ENCODE measurements at regions not wholly inside any gene's neighbourhood (a gene's known extent, or its start where the extent isn't known, plus 50 kb on each side); places are given as distances from the start of the nearest gene placed in this dataset.

GRCh38 chr5:71836084-71836483 is 117.0 kb downstream of the CARTPT start:
- H3K4me1 ChIP-seq (ENCODE audit: insufficient read depth, low read length) = no peaks in the 10 kb centered on the region
- no peaks in the 10 kb centered on the region for H4K20me1 ChIP-seq (ENCODE audit: insufficient read depth, low read length)
- FAIRE-seq (no peak), DNase-seq (ENCODE audit: low spot score) (no peak), ATAC-seq (no peak)
- no peak overlapping the region for H3K9ac ChIP-seq (ENCODE audit: insufficient read depth, low read depth, low read length)
- no peak overlapping the region for H3K4me3 ChIP-seq (replicated peaks in 1 of 3; ENCODE audit: insufficient read depth in 1 of 3, low read depth in 2 of 3, low read length in 3 of 3)
- intact Hi-C loops (cut with micrococcal nuclease; ENCODE audit: unreplicated experiment) = no loop called here
- in situ Hi-C loops (cut with HindIII; ENCODE audit: extremely low pct_ligation_motif_present, low pct_unique_long_range_greater_than_20kb) = no loop called here
- TF ChIP-seq, protein P1, sequence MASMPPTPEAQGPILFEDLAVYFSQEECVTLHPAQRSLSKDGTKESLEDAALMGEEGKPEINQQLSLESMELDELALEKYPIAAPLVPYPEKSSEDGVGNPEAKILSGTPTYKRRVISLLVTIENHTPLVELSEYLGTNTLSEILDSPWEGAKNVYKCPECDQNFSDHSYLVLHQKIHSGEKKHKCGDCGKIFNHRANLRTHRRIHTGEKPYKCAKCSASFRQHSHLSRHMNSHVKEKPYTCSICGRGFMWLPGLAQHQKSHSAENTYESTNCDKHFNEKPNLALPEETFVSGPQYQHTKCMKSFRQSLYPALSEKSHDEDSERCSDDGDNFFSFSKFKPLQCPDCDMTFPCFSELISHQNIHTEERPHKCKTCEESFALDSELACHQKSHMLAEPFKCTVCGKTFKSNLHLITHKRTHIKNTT (CRISPR knock-in tag; IDR thresholded peaks at IDR 0.05) = no peak
- no peak for TF ChIP-seq SMAD3 (CRISPR knock-in tag; IDR thresholded peaks at IDR 0.05)
- TF ChIP-seq, protein P2, sequence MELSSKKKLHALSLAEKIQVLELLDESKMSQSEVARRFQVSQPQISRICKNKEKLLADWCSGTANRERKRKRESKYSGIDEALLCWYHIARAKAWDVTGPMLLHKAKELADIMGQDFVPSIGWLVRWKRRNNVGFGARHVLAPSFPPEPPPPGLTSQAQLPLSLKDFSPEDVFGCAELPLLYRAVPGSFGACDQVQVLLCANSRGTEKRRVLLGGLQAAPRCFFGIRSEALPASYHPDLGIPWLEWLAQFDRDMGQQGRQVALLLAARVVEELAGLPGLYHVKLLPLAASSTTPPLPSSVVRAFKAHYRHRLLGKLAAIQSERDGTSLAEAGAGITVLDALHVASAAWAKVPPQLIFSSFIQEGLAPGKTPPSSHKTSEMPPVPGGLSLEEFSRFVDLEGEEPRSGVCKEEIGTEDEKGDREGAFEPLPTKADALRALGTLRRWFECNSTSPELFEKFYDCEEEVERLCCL (CRISPR knock-in tag; IDR thresholded peaks at IDR 0.05; ENCODE audit: borderline replicate concordance) = no peak
- no peak for TF ChIP-seq ZNF543 (CRISPR knock-in tag; IDR thresholded peaks at IDR 0.05)
- H2AFZ ChIP-seq (ENCODE audit: low read length) = no peak overlapping the region
- H3K27ac ChIP-seq (ENCODE audit: extremely low read length, insufficient read depth, low read length) = no peak overlapping the region
- CTCF ChIA-PET (ENCODE audit: low intra/inter-chr PET ratio, low total read pairs) = no interaction called here
- POLR2A ChIA-PET = no interaction called here
- H3K79me2 ChIP-seq (ENCODE audit: insufficient read depth, low read length) = no peaks in the 10 kb centered on the region
- no peak overlapping the region for H3K4me2 ChIP-seq (ENCODE audit: low read depth, low read length)
- no peaks in the 10 kb centered on the region for H3K9me3 ChIP-seq (ENCODE audit: low read length)
- no peaks in the 10 kb centered on the region for H3K36me3 ChIP-seq (replicated peaks in 1 of 2; ENCODE audit: control insufficient read depth in 1 of 2, insufficient read depth in 2 of 2, low read length in 2 of 2)
- BruUV-seq (replicated peaks) = no TSS peak
- no peaks in the 10 kb centered on the region; a peak in 1 of 5 replicates for H3K27me3 ChIP-seq (ENCODE audit: control insufficient read depth in 1 of 2, insufficient read depth in 2 of 2, low read length in 2 of 2)

DNA sequence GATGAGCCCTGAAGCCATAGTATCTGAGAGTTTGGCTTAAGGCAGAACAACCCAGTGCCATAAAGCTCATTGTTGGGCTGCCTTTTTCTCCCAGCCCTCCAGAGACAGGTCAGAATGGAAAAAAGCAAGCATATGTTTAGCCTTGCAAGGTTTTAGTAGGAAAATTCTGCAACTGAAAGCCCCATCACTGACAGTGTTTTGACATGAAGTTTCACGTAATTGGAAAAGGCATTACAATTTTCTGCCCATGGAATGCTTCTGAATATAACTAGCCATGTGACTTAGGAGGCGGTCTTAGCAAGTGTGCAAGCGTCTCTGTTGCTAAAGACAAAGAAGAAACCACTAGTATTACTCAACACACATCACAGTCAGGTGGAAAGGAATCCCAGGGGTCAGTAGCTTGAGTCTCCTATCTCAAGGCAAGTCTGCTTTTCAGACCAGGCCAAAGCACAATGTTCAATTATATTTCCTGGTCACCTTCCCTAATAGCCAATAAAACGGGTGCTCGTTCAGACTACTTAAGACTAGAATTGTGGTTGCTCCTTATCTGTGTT is 117.6 kb downstream of the CARTPT start:
- no peak overlapping the region for H3K4me2 ChIP-seq (ENCODE audit: low read depth, low read length)
- H2AFZ ChIP-seq (ENCODE audit: low read length) = no peak overlapping the region
- intact Hi-C loops (cut with micrococcal nuclease; ENCODE audit: unreplicated experiment) (no loop called here), in situ Hi-C loops (cut with HindIII; ENCODE audit: extremely low pct_ligation_motif_present, low pct_unique_long_range_greater_than_20kb) (no loop called here)
- no peaks in the 10 kb centered on the region for H3K79me2 ChIP-seq (ENCODE audit: insufficient read depth, low read length)
- H3K9me3 ChIP-seq (ENCODE audit: low read length) = no peaks in the 10 kb centered on the region
- no peaks in the 10 kb centered on the region; a peak in 1 of 5 replicates for H3K27me3 ChIP-seq (ENCODE audit: control insufficient read depth in 1 of 2, insufficient read depth in 2 of 2, low read length in 2 of 2)
- H3K4me3 ChIP-seq (replicated peaks in 1 of 3; ENCODE audit: insufficient read depth in 1 of 3, low read depth in 2 of 3, low read length in 3 of 3) = no peak overlapping the region
- POLR2A ChIA-PET = no interaction called here
- no peaks in the 10 kb centered on the region for H4K20me1 ChIP-seq (ENCODE audit: insufficient read depth, low read length)
- WGBS (ENCODE audit: low lambda C conversion rate) = 3% methylated on average over 5 of the region's 5 CpGs
- no peak overlapping the region for H3K9ac ChIP-seq (ENCODE audit: insufficient read depth, low read depth, low read length)
- no TSS peak for BruUV-seq (replicated peaks)
- H3K27ac ChIP-seq (ENCODE audit: extremely low read length, insufficient read depth, low read length) = no peak overlapping the region
- CTCF ChIA-PET (ENCODE audit: low intra/inter-chr PET ratio, low total read pairs) = no interaction called here
- FAIRE-seq (no peak), ATAC-seq (no peak), DNase-seq (ENCODE audit: low spot score) (no peak)
- no peaks in the 10 kb centered on the region for H3K36me3 ChIP-seq (replicated peaks in 1 of 2; ENCODE audit: control insufficient read depth in 1 of 2, insufficient read depth in 2 of 2, low read length in 2 of 2)
- no peaks in the 10 kb centered on the region for H3K4me1 ChIP-seq (ENCODE audit: insufficient read depth, low read length)
- TF ChIP-seq, protein P3, sequence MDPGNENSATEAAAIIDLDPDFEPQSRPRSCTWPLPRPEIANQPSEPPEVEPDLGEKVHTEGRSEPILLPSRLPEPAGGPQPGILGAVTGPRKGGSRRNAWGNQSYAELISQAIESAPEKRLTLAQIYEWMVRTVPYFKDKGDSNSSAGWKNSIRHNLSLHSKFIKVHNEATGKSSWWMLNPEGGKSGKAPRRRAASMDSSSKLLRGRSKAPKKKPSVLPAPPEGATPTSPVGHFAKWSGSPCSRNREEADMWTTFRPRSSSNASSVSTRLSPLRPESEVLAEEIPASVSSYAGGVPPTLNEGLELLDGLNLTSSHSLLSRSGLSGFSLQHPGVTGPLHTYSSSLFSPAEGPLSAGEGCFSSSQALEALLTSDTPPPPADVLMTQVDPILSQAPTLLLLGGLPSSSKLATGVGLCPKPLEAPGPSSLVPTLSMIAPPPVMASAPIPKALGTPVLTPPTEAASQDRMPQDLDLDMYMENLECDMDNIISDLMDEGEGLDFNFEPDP (CRISPR knock-in tag; conservative IDR thresholded peaks at IDR 0.05) = no peak
- TF ChIP-seq GABPA (IDR thresholded peaks at IDR 0.05; ENCODE audit: low read depth, low read length) = no peak
- TF ChIP-seq GABPA (CRISPR knock-in tag; IDR thresholded peaks at IDR 0.05; ENCODE audit: low read depth) = no peak
- TF ChIP-seq ZNF724P (CRISPR knock-in tag; IDR thresholded peaks at IDR 0.05; ENCODE audit: borderline replicate concordance) = no peak
- TF ChIP-seq, protein P4, sequence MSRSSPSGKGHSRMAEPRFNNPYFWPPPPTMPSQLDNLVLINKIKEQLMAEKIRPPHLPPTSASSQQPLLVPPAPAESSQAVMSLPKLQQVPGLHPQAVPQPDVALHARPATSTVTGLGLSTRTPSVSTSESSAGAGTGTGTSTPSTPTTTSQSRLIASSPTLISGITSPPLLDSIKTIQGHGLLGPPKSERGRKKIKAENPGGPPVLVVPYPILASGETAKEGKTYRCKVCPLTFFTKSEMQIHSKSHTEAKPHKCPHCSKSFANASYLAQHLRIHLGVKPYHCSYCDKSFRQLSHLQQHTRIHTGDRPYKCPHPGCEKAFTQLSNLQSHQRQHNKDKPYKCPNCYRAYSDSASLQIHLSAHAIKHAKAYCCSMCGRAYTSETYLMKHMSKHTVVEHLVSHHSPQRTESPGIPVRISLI (CRISPR knock-in tag; IDR thresholded peaks at IDR 0.05; ENCODE audit: borderline replicate concordance) = no peak
- TF ChIP-seq JDP2 (CRISPR knock-in tag; IDR thresholded peaks at IDR 0.05; ENCODE audit: borderline replicate concordance) = no peak
